ENCODE measurements at regions not wholly inside any gene's neighbourhood (a gene's known extent, or its start where the extent isn't known, plus 50 kb on each side); places are given as distances from the start of the nearest gene placed in this dataset.

GRCh38 chr2:12382366-12382765 is 334.4 kb upstream of the TRIB2 start:
- RAD21 ChIA-PET (ENCODE audit: low non-redundant PET in 1 of 2, low total read pairs in 2 of 2, uncharacterized antibody in 2 of 2, unreplicated experiment in 2 of 2) = no interaction called here
- intact Hi-C loops (cut with micrococcal nuclease) = no loop called here
- H2AFZ ChIP-seq (ENCODE audit: low read depth, low read length, poor library complexity, severe bottlenecking) = no peak overlapping the region
- H4K20me1 ChIP-seq (ENCODE audit: insufficient read depth) = no peaks in the 10 kb centered on the region
- H3K36me3 ChIP-seq (ENCODE audit: control insufficient read depth in 1 of 2, insufficient read depth in 2 of 2, low read length in 2 of 2) = no peaks in the 10 kb centered on the region
- H3K4me2 ChIP-seq (ENCODE audit: low read length) = no peak overlapping the region
- no peak overlapping the region for H3K4me3 ChIP-seq (replicated peaks in 1 of 2; ENCODE audit: low read depth in 1 of 2, low read length in 2 of 2)
- CTCF ChIA-PET = interaction anchor here (1.4 kb wide), 1 partner anchor 553 kb away, joined by 3 read pairs; no protein-coding TSS in a partner anchor
- POLR2A ChIA-PET = no interaction called here
- no peak overlapping the region for H3K27ac ChIP-seq (ENCODE audit: low read depth, low read length)
- BruUV-seq (replicated peaks) = no TSS peak
- no peaks in the 10 kb centered on the region for H3K27me3 ChIP-seq (ENCODE audit: insufficient read depth, low read length)
- H3K9ac ChIP-seq (ENCODE audit: low read length) = no peak overlapping the region
- DNase-seq (ENCODE audit: low read depth, low spot score) (no peak), ATAC-seq (no peak)
- H3K9me3 ChIP-seq (ENCODE audit: control insufficient read depth in 1 of 2, insufficient read depth in 1 of 2, low read depth in 1 of 2, low read length in 2 of 2) = no peaks in the 10 kb centered on the region
- H3K9me2 ChIP-seq (ENCODE audit: insufficient read depth) = no peaks in the 10 kb centered on the region
- no peaks in the 10 kb centered on the region for H3K4me1 ChIP-seq (ENCODE audit: control insufficient read depth in 1 of 2, insufficient read depth in 2 of 2, low read length in 2 of 2)
- no peaks in the 10 kb centered on the region for H3K79me2 ChIP-seq (ENCODE audit: insufficient read depth, low read length)
- TF ChIP-seq EGR1 (IDR thresholded peaks at IDR 0.05; ENCODE audit: low read depth) (no peak), MAX (IDR thresholded peaks at IDR 0.05) (no peak), SP1 (IDR thresholded peaks at IDR 0.05; ENCODE audit: low read depth) (no peak), ZFX (IDR thresholded peaks at IDR 0.05) (no peak), EZH2 (IDR thresholded peaks at IDR 0.05) (no peak), CBX3 (IDR thresholded peaks at IDR 0.05; ENCODE audit: low read depth) (no peak), EZH2phosphoT487 (IDR thresholded peaks at IDR 0.05; ENCODE audit: borderline replicate concordance) (no peak), REST (IDR thresholded peaks at IDR 0.05; ENCODE audit: low read depth) (no peak), POLR2A (IDR thresholded peaks at IDR 0.05; ENCODE audit: borderline replicate concordance, extremely low read depth, insufficient read depth, insufficient read length) (no peak), POLR2AphosphoS5 (IDR thresholded peaks at IDR 0.05; ENCODE audit: low read depth, low read length) (no peak), CTCF (IDR thresholded peaks at IDR 0.05 in 2 of 3, conservative IDR thresholded peaks at IDR 0.05 in 1 of 3; ENCODE audit: borderline replicate concordance in 1 of 3, insufficient read depth in 1 of 3, low read depth in 2 of 3, low read length in 2 of 3) (no peak), ZNF274 (IDR thresholded peaks at IDR 0.05; ENCODE audit: low read depth, low read length) (no peak), CEBPB (IDR thresholded peaks at IDR 0.05; ENCODE audit: low read depth) (no peak), RAD21 (IDR thresholded peaks at IDR 0.05; ENCODE audit: low read depth) (no peak)
